K562 (cell line): ENCODE measurements at regions not wholly inside any gene's neighbourhood (a gene's known extent, or its start where the extent isn't known, plus 50 kb on each side); places are given as distances from the start of the nearest gene placed in this dataset.

Experiments used
- ATAC-seq: fragments of 200-7000 bp; cut with Tn5 transposase; 3 replicates; pipeline ENCODE4 v1.9.1; 2020; ENCODE audit warnings: moderate library complexity
- BruUV-seq: library from RNA; stranded (reverse); fragments of 400-500 nt; replicated peaks from 2 replicates; lab custom pipeline; 2021; lab: Mats Ljungman, UMichigan
- CTCF ChIA-PET: fragments of 300-600 bp; formaldehyde crosslinking; extraction: SDS; loops from one replicate; lab custom pipeline; 2021; ENCODE audit warnings: low intra/inter-chr PET ratio; lab: Yijun Ruan, JAX
- POLR2A ChIA-PET: fragments of 300-600, 350-650 bp; sonication (Branson Sonifier 250); formaldehyde crosslinking; extraction: SDS; loops from one replicate; lab custom pipeline; 2021; ENCODE audit warnings: antibody characterized with exemption, inconsistent platforms; lab: Yijun Ruan, JAX
- DNase-seq, 4 experiments: peaks; one replicate each; pipeline versions ENCODE4 v3.0.0 to v3.0.0-alpha.2; 2011 to 2018; ENCODE audit warnings: low spot score in 3 of 4, mixed read lengths in 3 of 4; ENCODE audit errors: extremely low read depth in 1 of 4
- FAIRE-seq: peaks from 2 replicates; lab custom pipeline; 2011; peaks lifted over from hg19 to GRCh38; lab: Jason Lieb, UNC
- H2AFZ ChIP-seq: 2 replicates; pipeline ENCODE4 v1.6.0; 2011; ENCODE audit warnings: low read depth, low read length, control low read depth, inconsistent platforms
- H3K27ac ChIP-seq: fragments of 200-600 bp; 3 replicates; pipeline ENCODE4 v1.8.0; 2011; ENCODE audit warnings: low read depth, mild to moderate bottlenecking, control low read depth, inconsistent platforms, low read length, moderate library complexity, mixed read lengths; ENCODE audit errors: extremely low read depth
- H3K27me3 ChIP-seq, 2 experiments: fragments of 300-600 bp in 1 of 2; 2 replicates in 1 of 2; 3 replicates in 1 of 2; pipeline versions ENCODE4 v1.6.0 to v1.8.0; 2011; ENCODE audit warnings: inconsistent platforms in 2 of 2, low read length in 2 of 2, mild to moderate bottlenecking in 1 of 2, mixed read lengths in 1 of 2, moderate library complexity in 1 of 2; ENCODE audit not compliant: control insufficient read depth in 2 of 2, insufficient read depth in 2 of 2
- H3K36me3 ChIP-seq: fragments of 300-600 bp; 3 replicates; pipeline ENCODE4 v1.8.0; 2011; ENCODE audit warnings: mild to moderate bottlenecking, low read length, inconsistent platforms; ENCODE audit not compliant: control insufficient read depth, insufficient read depth
- H3K4me1 ChIP-seq, 2 experiments: fragments of 200-600 bp in 1 of 2; replicated peaks in 1 of 2; 2 replicates in 1 of 2; 3 replicates in 1 of 2; pipeline versions ENCODE4 v1.5.1 to v1.8.0; 2011; ENCODE audit warnings: inconsistent platforms in 2 of 2, low read length in 2 of 2, mild to moderate bottlenecking in 1 of 2, mixed read lengths in 1 of 2, moderate library complexity in 1 of 2; ENCODE audit not compliant: control insufficient read depth in 2 of 2, insufficient read depth in 2 of 2
- H3K4me2 ChIP-seq: 2 replicates; pipeline ENCODE4 v1.6.1; 2011; ENCODE audit warnings: low read length, control low read depth, inconsistent platforms, mixed read lengths; ENCODE audit not compliant: insufficient read depth
- H3K4me3 ChIP-seq: fragments of 200-600 bp; sonication (generic), shearing (Covaris generic); 2 replicates; pipeline ENCODE4 v1.5.1; 2016; ENCODE audit warnings: control low read depth, inconsistent platforms
- H3K79me2 ChIP-seq: fragments of 200-600 bp; 3 replicates; pipeline ENCODE4 v1.8.0; 2011; ENCODE audit warnings: low read length, inconsistent platforms; ENCODE audit not compliant: control insufficient read depth, insufficient read depth
- H3K9ac ChIP-seq, 2 experiments: 2 replicates each; pipeline versions ENCODE4 v1.6.0 to v1.6.1; 2011; ENCODE audit warnings: low read depth in 2 of 2, low read length in 2 of 2, control low read depth in 1 of 2, inconsistent platforms in 1 of 2, mild to moderate bottlenecking in 1 of 2, mixed read lengths in 1 of 2; ENCODE audit not compliant: insufficient read depth in 1 of 2
- H3K9me1 ChIP-seq: one replicate; pipeline ENCODE4 v1.6.0; 2011; ENCODE audit warnings: inconsistent platforms, mild to moderate bottlenecking, low read length, moderate library complexity; ENCODE audit not compliant: control insufficient read depth, insufficient read depth
- H3K9me3 ChIP-seq: replicated peaks from 2 replicates; pipeline ENCODE4 v1.5.1; 2011; ENCODE audit warnings: low read depth, low read length, inconsistent platforms; ENCODE audit not compliant: control insufficient read depth, insufficient read depth
- H4K20me1 ChIP-seq: replicated peaks from 2 replicates; pipeline ENCODE4 v1.6.1; 2011; ENCODE audit warnings: low read length, inconsistent platforms, mixed read lengths; ENCODE audit not compliant: control insufficient read depth, insufficient read depth
- BRF1 ChIP-seq: IDR thresholded peaks from 3 replicates; pipeline ENCODE4 v1.6.1; 2011; ENCODE audit warnings: borderline replicate concordance, mild to moderate bottlenecking; ENCODE audit not compliant: insufficient read length; ENCODE audit errors: extremely low read depth
- C11orf30 ChIP-seq: fragments of 450-650 bp; IDR thresholded peaks from 2 replicates; pipeline ENCODE4 v1.6.1; 2016; ENCODE audit warnings: low read depth, mild to moderate bottlenecking
- GTF2E2 ChIP-seq: fragments of 200-800 bp; sonication (Bioruptor generic); IDR thresholded peaks from 2 replicates; pipeline ENCODE4 v1.6.1; 2016; ENCODE audit warnings: missing genetic modification characterization, missing compliant biosample characterization
- HBP1 ChIP-seq: fragments of 450-650 bp; formaldehyde crosslinking; IDR thresholded peaks from 2 replicates; pipeline ENCODE4 v1.4.0; 2022; ENCODE audit warnings: missing genetic modification characterization
- NELFE ChIP-seq: IDR thresholded peaks from 2 replicates; pipeline ENCODE4 v1.6.1; 2011; ENCODE audit warnings: mild to moderate bottlenecking; ENCODE audit not compliant: insufficient read depth, insufficient read length
- PHF21A ChIP-seq: fragments of 450-650 bp; IDR thresholded peaks from 2 replicates; pipeline ENCODE4 v1.6.1; 2017; ENCODE audit warnings: low read depth, borderline replicate concordance
- RFX1 ChIP-seq: fragments of 450-650 bp; IDR thresholded peaks from 2 replicates; pipeline ENCODE4 v1.6.1; 2016; ENCODE audit warnings: mild to moderate bottlenecking, moderate library complexity
- RREB1 ChIP-seq: fragments of 250-450 bp; sonication (Bioruptor Pico); IDR thresholded peaks from 2 replicates; pipeline ENCODE4 v1.4.0; 2020
- SMARCA5 ChIP-seq: fragments of 450-650 bp; IDR thresholded peaks from 2 replicates; pipeline ENCODE4 v1.6.1; 2016
- ZBED1 ChIP-seq: IDR thresholded peaks from 2 replicates; pipeline ENCODE4 v1.6.1; 2014
- ZBTB5 ChIP-seq: fragments of 450-650 bp; IDR thresholded peaks from 2 replicates; pipeline ENCODE4 v1.6.1; 2017; ENCODE audit warnings: antibody characterized with exemption
- ZNF12 ChIP-seq: sonication (generic); formaldehyde crosslinking; IDR thresholded peaks from 2 replicates; pipeline ENCODE4 v1.4.0; 2020; ENCODE audit warnings: mild to moderate bottlenecking, missing genetic modification reagents
- ZNF644 ChIP-seq: fragments of 200-800 bp; sonication (Bioruptor generic); IDR thresholded peaks from 2 replicates; pipeline ENCODE4 v1.6.1; 2016; ENCODE audit warnings: low read depth, missing genetic modification characterization, missing compliant biosample characterization
- ZNF707 ChIP-seq: fragments of 250-450 bp; sonication (Bioruptor Pico); conservative IDR thresholded peaks from 2 replicates; pipeline ENCODE4 v1.8.0; 2022; ENCODE audit warnings: inconsistent platforms, mild to moderate bottlenecking, moderate library complexity
- WGBS: fragments of 100-300 bp; shearing (Covaris generic); methylation state at CpG from one replicate; pipeline ENCODE4 v1.1.6; 2016; ENCODE audit warnings: low coverage, mixed read lengths; ENCODE audit not compliant: insufficient coverage; ENCODE audit errors: missing lambda C conversion rate; 5-methylcytosine and 5-hydroxymethylcytosine counted together
- in situ Hi-C: fragments of 300-500 bp; cut with MboI; formaldehyde crosslinking; loops from 4 replicates; pipeline ENCODE4 v1.15.0; 2018; ENCODE audit warnings: inconsistent platforms, mixed read lengths
- intact Hi-C: fragments of 100-400 bp; cut with micrococcal nuclease; formaldehyde crosslinking; loops from 2 replicates; pipeline ENCODE4 v1.14.2; 2022

- Histone ChIP-seq H3K4me1 (no peaks in the 10 kb centered on the region), H3K4me3 (no peak overlapping the region), H3K4me2 (no peak overlapping the region), H4K20me1 (no peaks in the 10 kb centered on the region), H3K27ac (no peak overlapping the region), H3K9me1 (no peaks in the 10 kb centered on the region), H3K9me3 (no peaks in the 10 kb centered on the region), H3K9ac (no peak overlapping the region), H3K36me3 (no peaks in the 10 kb centered on the region), H2AFZ (no peak overlapping the region), H3K79me2 (no peaks in the 10 kb centered on the region), H3K27me3 (no peaks in the 10 kb centered on the region)
- FAIRE-seq (no peak), ATAC-seq (no peak), DNase-seq (no peak)
- ChIA-PET CTCF (no interaction called here), POLR2A (no interaction called here)
- intact Hi-C loops = no loop called here
- BruUV-seq = no TSS peak
- 0% methylated on average over 4 of the region's 5 CpGs for WGBS
- in situ Hi-C loops = no loop called here
- TF ChIP-seq C11orf30 (no peak), ZBTB5 (no peak), ZNF12 (CRISPR knock-in tag) (no peak), ZBED1 (no peak), BRF1 (no peak), ZNF644 (no peak), PHF21A (no peak), RREB1 (CRISPR knock-in tag) (no peak), RFX1 (no peak), SMARCA5 (no peak), NELFE (no peak), GTF2E2 (tag) (no peak), ZNF707 (no peak), HBP1 (no peak)
These were observed 410.8 kb upstream of the RASGRP1 start for GRCh38 chr15:38975282-38975990.
